GM03348 (cell line): ENCODE measurements at regions not wholly inside any gene's neighbourhood (a gene's known extent, or its start where the extent isn't known, plus 50 kb on each side); places are given as distances from the start of the nearest gene placed in this dataset.
"Not testable (repeated sequence)": the region's sequence is repeated elsewhere in the genome, so short reads cannot be mapped to it uniquely, and the experiment has no call there.

Experiments used
- DNase-seq: peaks from one replicate; pipeline ENCODE4 v3.0.0; 2012; ENCODE audit warnings: low spot score

DNA sequence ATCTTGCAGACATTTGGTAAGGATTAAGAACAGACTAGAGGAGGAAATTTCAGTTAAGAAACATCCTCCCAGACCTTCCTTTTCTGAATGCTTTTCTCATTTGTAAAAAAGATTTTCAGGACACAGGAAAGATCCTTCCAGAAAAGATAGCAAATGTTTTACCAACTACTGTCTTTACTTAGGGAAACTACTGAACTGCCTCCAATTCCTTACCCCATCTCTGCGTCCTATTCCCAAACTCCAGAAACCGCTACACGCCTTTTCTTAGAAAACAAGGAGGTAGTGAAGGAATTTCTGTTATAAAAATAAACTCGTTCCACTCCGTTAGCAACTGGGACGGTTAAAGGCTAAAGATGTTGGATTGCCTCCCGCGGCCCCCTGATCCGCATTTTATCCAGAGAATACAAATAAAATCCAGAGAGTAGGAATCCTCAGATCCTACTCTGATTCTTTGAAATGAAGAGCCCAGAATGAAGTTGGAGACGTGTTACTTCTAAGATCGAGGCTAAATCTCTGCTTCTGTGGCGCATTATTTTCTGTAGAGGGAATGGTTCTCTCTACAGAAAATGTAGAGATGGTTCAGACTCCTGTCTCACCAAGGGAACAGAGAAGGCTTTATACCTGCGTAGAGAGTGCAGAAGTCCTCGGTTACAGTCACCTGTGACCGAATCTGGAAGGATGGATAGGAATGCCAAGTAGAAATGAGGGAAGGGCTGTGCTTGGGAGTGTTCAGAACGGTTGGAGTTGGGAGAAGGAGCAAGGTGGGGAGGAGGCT lies 133.0 kb downstream of the GPX5 start:
- DNase-seq, result peak; percentile 9

- no peak for DNase-seq
Observed at GRCh38 chr6:28659250-28659566, 133.5 kb downstream of the GPX5 start.

- DNase-seq, result no peak
Observed at GRCh38 chr6:28661097-28661713, 135.5 kb downstream of the GPX5 start.

- DNase-seq, result no peak
Observed at GRCh38 chr6:28664870-28665396, 139.3 kb downstream of the GPX5 start.

DNA sequence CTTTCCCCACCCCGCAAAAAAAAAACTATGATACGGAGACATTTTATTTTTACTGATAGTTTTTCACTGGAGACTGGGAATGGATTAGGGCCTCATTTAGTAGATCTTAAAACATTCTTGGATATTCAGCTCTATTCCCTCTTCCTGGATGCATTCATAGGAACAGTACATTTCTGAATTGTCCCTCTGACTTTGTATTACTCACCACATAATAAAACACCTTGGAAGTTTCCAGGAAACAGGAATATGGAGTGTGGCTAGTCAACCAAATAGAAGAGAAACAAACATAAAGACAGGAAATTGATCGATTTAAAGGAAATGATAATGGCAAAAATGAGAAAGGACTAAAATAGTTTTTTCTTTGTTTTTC lies 147.7 kb downstream of the GPX5 start:
- DNase-seq, result no peak

- peak; percentile 65 for DNase-seq
Observed at GRCh38 chr6:28673787-28674671, 148.3 kb downstream of the GPX5 start.

GRCh38 chr6:28675600-28675999 lies 149.9 kb downstream of the GPX5 start:
- DNase-seq, result no peak

- no peak for DNase-seq
Observed at GRCh38 chr6:28682542-28682941, 156.9 kb downstream of the GPX5 start.

DNA sequence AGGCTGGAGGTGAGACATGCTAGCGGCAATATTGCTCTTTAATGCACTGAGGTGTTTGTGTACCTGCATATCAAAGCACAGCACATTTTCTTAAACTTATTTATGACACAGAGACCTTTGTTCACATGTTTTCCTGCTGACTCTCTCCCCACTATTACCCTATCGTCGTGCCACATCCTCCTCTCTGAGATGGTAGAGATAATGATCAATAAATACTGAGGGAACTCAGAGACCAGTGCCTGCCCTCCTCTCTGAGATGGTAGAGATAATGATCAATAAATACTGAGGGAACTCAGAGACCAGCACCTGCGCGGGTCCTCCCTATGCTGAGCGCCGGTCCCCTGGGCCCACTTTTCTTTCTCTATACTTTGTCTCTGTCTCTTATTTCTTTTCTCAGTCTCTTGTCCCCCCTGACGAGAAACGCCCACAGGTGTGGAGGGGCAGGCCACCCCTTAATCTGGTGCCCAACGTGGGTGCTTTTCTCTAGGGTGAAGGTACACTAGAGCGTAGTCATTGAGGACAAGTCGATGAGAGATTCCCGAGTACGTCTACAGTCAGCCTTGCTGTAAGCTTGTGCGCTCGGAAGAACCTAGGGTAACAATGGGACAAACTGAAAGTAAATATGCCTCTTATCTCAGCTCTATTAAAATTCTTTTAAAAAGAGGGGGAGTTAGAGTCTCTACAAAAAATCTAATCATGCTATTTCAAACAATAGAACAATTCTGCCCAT lies 157.4 kb downstream of the GPX5 start:
- DNase-seq, result not testable (repeated sequence)

GRCh38 chr6:28683945-28684538 lies 158.4 kb downstream of the GPX5 start:
- peak; percentile 38 for DNase-seq

- DNase-seq, result not testable (repeated sequence)
Observed at GRCh38 chr6:28685960-28686359, 160.3 kb downstream of the GPX5 start.

- DNase-seq, result peak; percentile 45
Observed at GRCh38 chr6:28686446-28687027, 160.9 kb downstream of the GPX5 start.

DNA sequence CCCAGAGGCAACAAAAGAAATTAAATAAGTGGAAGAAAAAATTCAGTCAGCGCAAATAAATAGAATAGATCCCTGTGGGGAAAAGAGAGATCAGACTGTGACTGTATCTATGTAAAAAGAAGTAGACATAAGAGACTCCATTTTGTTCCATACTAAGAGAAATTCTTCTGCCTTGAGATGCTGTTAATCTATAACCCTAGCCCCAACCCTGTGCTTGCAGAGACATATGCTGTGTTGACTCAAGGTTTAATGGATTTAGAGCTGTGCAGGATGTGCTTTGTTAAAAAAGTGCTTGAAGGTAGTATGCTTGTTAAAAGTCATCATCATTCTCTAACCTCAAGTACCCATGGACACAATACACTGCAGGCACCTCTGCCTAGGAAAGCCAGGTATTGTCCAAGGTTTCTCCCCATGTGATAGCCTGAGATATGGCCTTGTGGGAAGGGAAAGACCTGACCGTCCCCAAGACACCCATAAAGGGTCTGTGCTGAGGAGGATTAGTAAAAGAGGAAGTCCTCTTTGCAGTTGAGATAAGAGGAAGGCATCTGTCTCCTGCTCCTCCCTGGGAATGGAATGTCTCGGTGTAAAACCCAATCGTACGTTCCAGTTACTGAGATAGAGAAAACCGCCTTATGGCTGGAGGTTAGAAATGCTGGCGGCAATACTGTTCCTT lies 161.8 kb downstream of the GPX5 start:
- DNase-seq, result not testable (repeated sequence)

DNA sequence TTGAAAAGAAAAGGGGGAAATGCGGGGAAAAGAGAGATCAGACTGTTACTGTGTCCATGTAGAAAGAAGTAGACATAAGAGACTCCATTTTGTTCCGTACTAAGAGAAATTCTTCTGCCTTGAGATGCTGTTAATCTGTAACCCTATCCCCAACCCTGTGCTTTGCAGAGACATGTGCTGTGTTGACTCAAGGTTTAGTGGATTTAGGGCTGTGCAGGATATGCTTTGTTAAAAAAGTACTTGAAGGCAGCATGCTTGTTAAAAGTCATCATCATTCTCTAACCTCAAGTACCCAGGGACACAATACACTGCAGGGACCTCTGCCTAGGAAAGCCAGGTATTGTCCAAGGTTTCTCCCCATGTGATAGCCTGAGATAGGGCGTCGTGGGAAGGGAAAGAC lies 166.3 kb downstream of the GPX5 start:
- DNase-seq, result not testable (repeated sequence)

GRCh38 chr6:28693033-28693750 lies 167.5 kb downstream of the GPX5 start:
- DNase-seq, result no peak

GRCh38 chr6:28693751-28694443 lies 168.2 kb downstream of the GPX5 start:
- DNase-seq, result no peak

DNA sequence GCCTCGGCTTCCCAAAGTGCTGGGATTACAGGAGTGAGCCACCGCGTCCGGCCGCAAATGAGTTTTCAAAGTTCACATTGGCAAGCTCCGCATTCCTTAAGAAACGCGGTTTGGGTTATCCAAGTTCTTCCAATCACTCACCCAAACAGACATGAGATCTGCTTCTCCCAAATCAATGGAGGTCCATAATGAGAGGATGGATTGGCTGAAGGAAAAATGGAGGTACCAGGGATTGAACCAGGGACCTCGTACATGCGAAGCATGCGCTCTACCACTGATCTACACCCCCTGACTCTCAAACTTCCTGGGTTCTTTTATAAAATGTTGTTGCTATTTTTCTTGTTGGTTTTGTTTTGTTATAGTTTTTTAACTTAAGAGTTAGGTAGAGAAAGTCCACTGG lies 170.0 kb downstream of the GPX5 start:
- no peak for DNase-seq

- no peak for DNase-seq
Observed at GRCh38 chr6:28696167-28696566, 170.5 kb downstream of the GPX5 start.

DNA sequence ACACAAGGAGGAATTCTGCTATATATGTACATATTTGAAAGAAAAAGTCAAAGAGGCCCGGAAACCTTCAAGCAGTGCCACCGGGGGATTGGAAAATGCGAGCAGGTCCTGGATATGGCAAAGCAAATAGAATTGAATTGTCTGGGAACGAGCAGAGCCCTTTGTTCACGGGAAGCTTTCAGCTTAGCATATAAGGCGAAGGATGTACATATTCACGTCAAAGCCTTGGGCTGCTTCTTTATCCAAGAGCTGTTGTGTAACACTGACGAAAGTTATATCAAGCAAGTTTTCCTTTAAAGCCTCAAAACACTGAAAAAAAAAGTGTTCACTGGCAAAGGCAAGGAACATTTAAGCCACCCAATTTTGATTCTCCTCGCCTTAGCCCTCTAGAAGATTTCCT lies 171.0 kb downstream of the GPX5 start:
- no peak for DNase-seq
